GM23338 (cell line): ENCODE measurements at regions not wholly inside any gene's neighbourhood (a gene's known extent, or its start where the extent isn't known, plus 50 kb on each side); places are given as distances from the start of the nearest gene placed in this dataset.

Experiments
- CREB1 ChIP-seq: fragments of 250-450 bp; sonication (Bioruptor Pico); IDR thresholded peaks from 2 replicates; pipeline ENCODE4 v1.5.0; 2020; ENCODE audit warnings: low read depth, mild to moderate bottlenecking, moderate library complexity
- EZH2 ChIP-seq: fragments of 200-600 bp; sonication (generic); IDR thresholded peaks from one replicate; pipeline ENCODE4 v1.8.0; 2017; ENCODE audit warnings: antibody characterized with exemption, mild to moderate bottlenecking, low read depth; ENCODE audit not compliant: unreplicated experiment
- EZH2phosphoT487 ChIP-seq: fragments of 200-600 bp; sonication (generic); IDR thresholded peaks from one replicate; pipeline ENCODE4 v1.8.1; 2018; ENCODE audit warnings: antibody characterized with exemption; ENCODE audit not compliant: unreplicated experiment
- JUNB ChIP-seq: IDR thresholded peaks from one replicate; pipeline ENCODE4 v1.6.1; 2016; ENCODE audit warnings: antibody characterized with exemption; ENCODE audit not compliant: unreplicated experiment
- NANOG ChIP-seq: IDR thresholded peaks from 2 replicates; pipeline ENCODE4 v1.6.1; 2016; ENCODE audit warnings: antibody characterized with exemption, borderline replicate concordance
- POLR2AphosphoS5 ChIP-seq: IDR thresholded peaks from 2 replicates; pipeline ENCODE4 v1.6.1; 2016; ENCODE audit warnings: antibody characterized with exemption, low read depth
- REST ChIP-seq: IDR thresholded peaks from one replicate; pipeline ENCODE4 v1.6.1; 2018; ENCODE audit warnings: antibody characterized with exemption; ENCODE audit not compliant: unreplicated experiment
- TF ChIP-seq, protein P1 (sequence below), 2 experiments: fragments of 200-600 bp in 1 of 2; sonication (generic) in 1 of 2; conservative IDR thresholded peaks; 2 replicates each; pipeline versions ENCODE4 v1.5.1 to v1.6.1; 2016 to 2017; ENCODE audit warnings: antibody characterized with exemption in 2 of 2, low read depth in 2 of 2, mild to moderate bottlenecking in 2 of 2, moderate library complexity in 1 of 2

DNA sequence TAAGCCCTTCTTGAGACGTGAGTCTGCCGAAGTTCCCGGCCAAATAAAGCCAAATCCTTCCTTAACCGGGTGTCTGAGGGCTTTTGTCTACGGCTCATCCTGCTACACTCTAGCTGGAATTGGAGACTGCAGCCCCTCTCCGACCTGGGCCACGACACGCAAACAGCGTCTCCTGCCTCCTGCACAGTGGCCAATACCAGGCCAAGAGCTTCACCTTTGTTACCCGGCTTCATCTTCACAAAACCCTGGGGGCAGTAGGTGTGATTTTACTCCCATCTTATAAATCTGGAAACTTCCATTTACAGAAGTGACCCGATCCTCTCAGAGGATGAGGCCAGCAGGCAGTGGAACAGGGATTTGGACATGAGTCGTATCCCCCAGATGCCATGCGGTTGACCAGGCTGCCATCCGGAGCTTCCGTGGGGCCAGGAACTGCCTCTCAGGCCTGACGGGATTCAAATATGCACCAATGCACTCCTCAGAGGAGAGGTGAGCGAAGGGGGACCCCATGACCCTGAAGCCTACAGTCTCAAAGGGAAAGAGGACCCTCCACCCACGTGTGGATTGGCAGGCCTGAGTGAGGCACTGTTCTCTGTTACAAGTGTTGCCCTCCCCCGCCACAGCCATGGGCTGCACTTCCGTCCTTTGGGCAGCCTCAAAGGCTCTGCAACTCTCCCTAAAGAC lies 53.2 kb upstream of the KLF13 start:
- TF ChIP-seq, protein P1, sequence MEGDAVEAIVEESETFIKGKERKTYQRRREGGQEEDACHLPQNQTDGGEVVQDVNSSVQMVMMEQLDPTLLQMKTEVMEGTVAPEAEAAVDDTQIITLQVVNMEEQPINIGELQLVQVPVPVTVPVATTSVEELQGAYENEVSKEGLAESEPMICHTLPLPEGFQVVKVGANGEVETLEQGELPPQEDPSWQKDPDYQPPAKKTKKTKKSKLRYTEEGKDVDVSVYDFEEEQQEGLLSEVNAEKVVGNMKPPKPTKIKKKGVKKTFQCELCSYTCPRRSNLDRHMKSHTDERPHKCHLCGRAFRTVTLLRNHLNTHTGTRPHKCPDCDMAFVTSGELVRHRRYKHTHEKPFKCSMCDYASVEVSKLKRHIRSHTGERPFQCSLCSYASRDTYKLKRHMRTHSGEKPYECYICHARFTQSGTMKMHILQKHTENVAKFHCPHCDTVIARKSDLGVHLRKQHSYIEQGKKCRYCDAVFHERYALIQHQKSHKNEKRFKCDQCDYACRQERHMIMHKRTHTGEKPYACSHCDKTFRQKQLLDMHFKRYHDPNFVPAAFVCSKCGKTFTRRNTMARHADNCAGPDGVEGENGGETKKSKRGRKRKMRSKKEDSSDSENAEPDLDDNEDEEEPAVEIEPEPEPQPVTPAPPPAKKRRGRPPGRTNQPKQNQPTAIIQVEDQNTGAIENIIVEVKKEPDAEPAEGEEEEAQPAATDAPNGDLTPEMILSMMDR (conservative IDR thresholded peaks at IDR 0.05; ENCODE audit: low read depth in 2 of 2) = no peak
- TF ChIP-seq CREB1 (no peak), EZH2 (no peak), EZH2phosphoT487 (no peak), REST (no peak), JUNB (no peak), POLR2AphosphoS5 (no peak), NANOG (no peak)
